ENCODE measurements at regions not wholly inside any gene's neighbourhood (a gene's known extent, or its start where the extent isn't known, plus 50 kb on each side); places are given as distances from the start of the nearest gene placed in this dataset.
"Not testable (repeated sequence)": the region's sequence is repeated elsewhere in the genome, so short reads cannot be mapped to it uniquely, and the experiment has no call there.

- ATAC-seq; DNase-seq (ENCODE audit: low spot score): not testable (repeated sequence)
Measured at GRCh38 chr12:9455516-9455915, 152.2 kb downstream of the KLRB1 start.

DNA sequence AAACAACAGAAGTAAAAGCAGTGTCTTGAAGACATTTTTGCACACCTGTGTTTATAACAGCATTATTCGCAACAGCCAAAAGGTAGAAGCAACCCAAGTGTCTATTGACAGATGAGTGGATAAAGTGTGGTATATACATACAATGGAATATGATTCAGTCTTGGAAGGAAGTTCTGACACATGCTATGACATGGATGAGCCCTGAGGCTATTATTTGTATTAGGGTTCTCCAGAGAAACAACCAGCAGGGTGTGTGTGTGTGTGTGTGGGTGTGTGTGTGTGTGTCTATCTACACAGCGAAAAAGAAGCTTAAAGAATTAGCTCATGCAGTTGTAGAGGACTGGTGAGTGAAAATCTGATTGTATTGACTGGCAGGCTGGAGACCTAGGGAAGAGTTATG lies 153.7 kb downstream of the KLRB1 start:
- intact Hi-C loops (cut with DNase I), result not testable (repeated sequence)

More at GRCh38 chr12:9455516-9455915, 152.2 kb downstream of the KLRB1 start:
- intact Hi-C loops (cut with DNase I), result not testable (repeated sequence)

DNA sequence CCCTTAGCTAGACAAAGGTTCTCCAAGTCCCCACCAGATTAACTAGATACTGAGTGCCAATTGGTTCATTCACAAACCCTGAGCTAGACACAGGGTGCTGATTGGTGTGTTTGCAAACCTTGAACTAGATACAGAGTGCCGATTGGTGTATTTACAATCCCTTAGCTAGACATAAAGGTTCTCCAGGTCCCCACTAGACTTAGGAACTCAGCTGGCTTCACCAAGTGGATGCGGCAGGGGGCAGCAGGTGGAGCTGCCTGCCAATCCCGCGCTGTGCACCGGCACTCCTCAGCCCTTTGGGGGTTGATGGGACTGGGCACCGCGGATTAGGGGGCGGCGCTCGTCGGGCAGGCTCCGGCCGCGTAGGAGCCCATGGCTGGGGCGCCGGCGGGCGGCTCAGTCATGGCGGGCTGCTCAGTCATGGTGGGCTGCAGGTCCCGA lies 157.6 kb downstream of the KLRB1 start:
- intact Hi-C loops (cut with DNase I); ATAC-seq; DNase-seq (ENCODE audit: low spot score): not testable (repeated sequence)

More for the DNA sequence above, 153.7 kb downstream of the KLRB1 start:
- DNase-seq (ENCODE audit: low spot score); ATAC-seq: not testable (repeated sequence)

DNA sequence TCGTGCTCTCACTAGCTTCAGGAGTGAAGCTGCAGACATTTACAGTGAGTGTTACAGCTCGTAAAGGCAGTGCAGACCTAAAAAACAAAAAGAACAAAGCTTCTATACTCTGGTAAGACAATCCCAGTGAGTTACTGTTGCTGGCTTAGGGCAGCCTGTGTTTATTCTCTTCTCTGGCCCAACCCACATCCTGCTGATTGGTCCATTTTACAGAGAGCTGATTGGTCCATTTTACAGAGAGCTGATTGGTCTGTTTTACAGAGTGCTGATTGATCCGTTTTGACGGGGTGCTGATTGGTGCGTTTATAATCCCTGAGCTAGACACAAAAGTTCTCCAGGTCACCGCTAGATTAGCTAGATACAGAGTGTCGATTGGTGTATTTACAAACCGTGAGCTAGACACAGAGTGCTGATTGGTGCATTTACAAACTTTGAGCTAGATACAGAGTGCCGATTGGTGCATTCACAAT lies 158.0 kb downstream of the KLRB1 start:
- intact Hi-C loops (cut with DNase I); DNase-seq (ENCODE audit: low spot score); ATAC-seq: not testable (repeated sequence)

GRCh38 chr12:9449181-9449580 lies 158.5 kb downstream of the KLRB1 start:
- intact Hi-C loops (cut with DNase I), result no loop called here
- DNase-seq (ENCODE audit: low spot score) (no peak), ATAC-seq (no peak)

GRCh38 chr12:9448648-9449047 lies 159.1 kb downstream of the KLRB1 start:
- ATAC-seq; DNase-seq (ENCODE audit: low spot score); intact Hi-C loops (cut with DNase I): not testable (repeated sequence)

- ATAC-seq (peak; percentile 98), DNase-seq (ENCODE audit: low spot score) (peak; percentile 92)
- intact Hi-C loops (cut with DNase I), result not testable (repeated sequence)
Measured at GRCh38 chr12:9447791-9448614, 159.7 kb downstream of the KLRB1 start.

DNA sequence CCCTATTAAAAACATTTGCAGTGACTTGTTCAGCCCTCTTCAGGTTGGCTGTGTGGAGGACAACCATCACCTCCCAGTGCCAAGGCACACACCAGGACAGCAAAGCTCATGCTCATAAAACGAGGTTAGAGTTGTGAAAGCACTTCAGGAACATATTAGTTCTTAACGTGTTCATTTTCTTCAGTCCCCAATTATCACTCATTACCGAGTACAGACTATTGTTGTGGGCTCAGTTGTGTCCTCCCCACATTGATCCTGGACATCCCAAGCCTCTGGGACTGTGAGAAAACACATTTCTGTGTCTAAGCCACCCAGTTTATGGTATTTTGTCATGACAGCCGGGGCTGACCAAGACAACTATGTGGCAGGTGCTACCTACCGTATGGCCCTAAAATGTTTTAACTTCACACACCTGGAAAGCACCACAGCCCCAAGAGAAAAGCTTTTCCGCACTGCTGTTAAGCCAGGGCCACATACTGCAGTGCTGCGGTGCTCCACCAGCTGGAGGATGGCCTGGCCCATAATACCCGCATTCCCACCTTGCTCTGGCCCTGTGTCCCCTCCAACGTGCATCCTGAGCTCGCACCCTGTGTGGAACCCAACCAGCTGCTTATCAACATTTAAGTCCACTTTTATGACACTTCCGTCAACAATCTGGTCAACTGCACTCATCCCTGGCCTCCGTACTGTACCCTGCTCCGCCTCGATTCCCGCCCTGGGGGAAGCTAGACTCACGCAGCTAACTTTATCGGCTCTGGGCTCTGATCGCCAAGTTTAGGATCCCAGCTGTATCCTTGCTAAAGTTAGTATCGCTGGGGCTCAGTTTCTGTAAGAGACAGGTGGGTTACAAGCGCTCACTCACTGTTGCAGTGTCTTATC lies 160.6 kb downstream of the KLRB1 start:
- peak; percentile 34 for ATAC-seq
- DNase-seq (ENCODE audit: low spot score); intact Hi-C loops (cut with DNase I): not testable (repeated sequence)

GRCh38 chr12:9440428-9440827 lies 167.3 kb downstream of the KLRB1 start:
- DNase-seq (ENCODE audit: low spot score); intact Hi-C loops (cut with DNase I): not testable (repeated sequence)
- peak; percentile 14 for ATAC-seq

- intact Hi-C loops (cut with DNase I); ATAC-seq; DNase-seq (ENCODE audit: low spot score): not testable (repeated sequence)
Measured at GRCh38 chr12:9435682-9436081, 172.0 kb downstream of the KLRB1 start.

GRCh38 chr12:9430385-9430784 lies 177.3 kb downstream of the KLRB1 start:
- ATAC-seq; DNase-seq (ENCODE audit: low spot score); intact Hi-C loops (cut with DNase I): not testable (repeated sequence)

DNA sequence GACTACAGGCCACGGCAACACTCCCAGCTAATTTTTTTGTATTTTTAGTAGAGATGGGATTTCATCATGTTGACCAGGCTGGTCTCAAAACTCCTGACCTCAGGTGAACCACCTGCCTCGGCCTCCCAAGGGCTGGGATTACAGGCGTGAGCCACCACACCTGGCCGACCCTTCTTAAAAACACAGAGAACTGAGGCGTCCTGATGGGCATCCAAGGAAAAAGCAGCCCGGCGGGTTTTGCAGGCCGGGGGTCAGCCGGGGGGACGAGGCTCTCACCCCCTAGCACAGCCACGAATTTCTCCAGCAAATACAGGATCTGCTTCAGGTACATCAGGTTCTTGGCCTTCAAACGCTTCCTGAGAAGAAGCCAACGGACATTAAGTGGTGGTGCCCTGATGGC lies 178.9 kb downstream of the KLRB1 start:
- ATAC-seq; DNase-seq (ENCODE audit: low spot score); intact Hi-C loops (cut with DNase I): not testable (repeated sequence)

- ATAC-seq; intact Hi-C loops (cut with DNase I); DNase-seq (ENCODE audit: low spot score): not testable (repeated sequence)
Measured at GRCh38 chr12:9425429-9425828, 182.3 kb downstream of the KLRB1 start.

DNA sequence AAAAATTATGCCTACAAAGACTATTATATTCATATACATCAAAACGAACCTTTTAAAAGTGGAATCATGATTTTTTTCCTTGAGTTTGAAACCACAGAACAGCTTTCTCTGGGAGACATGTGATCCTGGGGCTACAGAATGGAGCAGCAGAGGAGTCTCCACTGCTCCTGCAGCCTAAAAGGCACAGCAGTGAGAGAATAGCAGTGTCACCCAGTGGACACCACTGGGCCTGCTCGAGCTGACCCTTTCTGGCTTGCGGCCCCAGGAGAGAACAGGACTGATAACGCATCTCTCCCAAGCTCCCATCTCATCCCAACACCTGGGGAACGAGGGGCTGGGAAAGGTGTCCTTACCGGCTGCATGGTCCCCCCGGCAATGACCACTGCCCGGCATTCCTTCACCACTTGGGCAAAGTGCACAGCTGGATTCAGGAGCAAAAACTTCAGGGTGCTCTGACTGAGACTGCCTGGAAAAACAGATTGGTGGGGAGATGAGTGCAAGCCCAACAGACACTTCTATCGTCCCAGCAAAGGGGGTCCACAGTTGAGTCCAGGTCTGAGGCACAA lies 183.5 kb downstream of the KLRB1 start:
- ATAC-seq; intact Hi-C loops (cut with DNase I); DNase-seq (ENCODE audit: low spot score): not testable (repeated sequence)

- intact Hi-C loops (cut with DNase I); DNase-seq (ENCODE audit: low spot score); ATAC-seq: not testable (repeated sequence)
Measured at GRCh38 chr12:9422689-9423088, 185.0 kb downstream of the KLRB1 start.

GRCh38 chr12:9421520-9422086 lies 186.1 kb downstream of the KLRB1 start:
- intact Hi-C loops (cut with DNase I); ATAC-seq: not testable (repeated sequence)

DNA sequence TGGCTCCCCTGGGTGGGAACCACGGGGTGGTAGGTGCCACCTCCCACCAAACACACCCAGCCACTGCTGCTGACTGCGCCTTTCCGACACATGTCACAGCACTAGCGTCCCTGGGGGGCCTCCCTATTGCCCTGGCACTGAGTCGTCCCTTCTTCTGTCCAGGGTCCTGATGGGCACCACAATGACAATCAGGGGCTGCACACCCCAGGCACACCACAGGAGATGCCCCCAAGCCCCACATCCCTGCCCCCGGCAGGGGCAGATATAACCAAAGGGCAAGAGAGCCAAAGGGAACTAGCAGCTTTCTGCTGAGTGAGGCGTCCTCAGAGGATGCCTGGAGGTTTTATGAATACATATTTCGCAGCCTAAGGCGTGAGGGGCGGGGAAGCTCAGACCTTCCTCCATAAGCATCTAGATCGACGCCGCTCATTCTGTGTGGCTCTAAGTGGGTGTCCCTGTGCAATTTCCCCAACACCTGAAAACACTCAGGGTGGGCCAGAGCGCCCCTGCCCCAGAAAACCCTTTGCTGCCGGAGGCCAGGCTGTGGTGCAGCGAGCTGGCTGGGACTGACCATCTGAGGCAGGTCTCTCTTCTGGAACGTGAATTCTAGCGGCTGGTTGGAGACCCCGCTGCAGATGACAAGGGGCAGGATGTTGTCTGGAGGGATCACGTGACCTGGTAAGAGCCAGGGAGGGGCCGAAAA lies 186.7 kb downstream of the KLRB1 start:
- ATAC-seq; DNase-seq (ENCODE audit: low spot score); intact Hi-C loops (cut with DNase I): not testable (repeated sequence)

More at GRCh38 chr12:9421520-9422086, 186.1 kb downstream of the KLRB1 start:
- not testable (repeated sequence) for DNase-seq (ENCODE audit: low spot score)

- ATAC-seq; DNase-seq (ENCODE audit: low spot score): not testable (repeated sequence)
Measured at GRCh38 chr12:9418669-9419041, 189.1 kb downstream of the KLRB1 start.

More at GRCh38 chr12:9418669-9419041, 189.1 kb downstream of the KLRB1 start:
- intact Hi-C loops (cut with DNase I), result not testable (repeated sequence)
